HEK293 (cell line): ENCODE measurements at regions not wholly inside any gene's neighbourhood (a gene's known extent, or its start where the extent isn't known, plus 50 kb on each side); places are given as distances from the start of the nearest gene placed in this dataset.

Source experiments
- CTCF ChIA-PET: fragments of 350-600 bp; formaldehyde crosslinking; extraction: SDS; loops from one replicate; lab custom pipeline; 2021; ENCODE audit warnings: antibody characterized with exemption; lab: Yijun Ruan, JAX
- POLR2A ChIA-PET: fragments of 300-600 bp; formaldehyde crosslinking; extraction: SDS; loops from one replicate; lab custom pipeline; 2020; ENCODE audit warnings: antibody characterized with exemption, inconsistent platforms; lab: Yijun Ruan, JAX
- H3K27ac ChIP-seq: fragments of 200-500 bp; sonication (Bioruptor generic); 2 replicates; pipeline ENCODE4 v1.5.1; 2014; ENCODE audit warnings: low read depth, low read length, control low read depth, inconsistent platforms; ENCODE audit errors: extremely low read depth
- H3K36me3 ChIP-seq, 2 experiments: fragments of 200-500 bp in 1 of 2; sonication (Bioruptor generic) in 1 of 2; 1 replicate in 1 of 2; 2 replicates in 1 of 2; pipeline ENCODE4 v1.5.1; 2014 to 2017; ENCODE audit warnings: inconsistent platforms in 2 of 2, low read length in 2 of 2; ENCODE audit not compliant: control insufficient read depth in 2 of 2, insufficient read depth in 1 of 2
- H3K4me1 ChIP-seq: fragments of 200-500 bp; sonication (Bioruptor generic); 2 replicates; pipeline ENCODE4 v1.5.1; 2014; ENCODE audit warnings: mild to moderate bottlenecking, low read length, inconsistent platforms; ENCODE audit not compliant: control insufficient read depth, insufficient read depth
- H3K4me3 ChIP-seq: 2 replicates; pipeline ENCODE4 v1.5.1; 2011; ENCODE audit warnings: low read depth, mild to moderate bottlenecking, control low read depth, low read length, moderate library complexity
- H3K9me3 ChIP-seq: fragments of 200-500 bp; sonication (Bioruptor generic); 2 replicates; pipeline ENCODE4 v1.5.1; 2014; ENCODE audit warnings: low read depth, low read length, inconsistent platforms; ENCODE audit not compliant: control insufficient read depth, insufficient read depth
- CTCF ChIP-seq: fragments of 450-650 bp; formaldehyde crosslinking; IDR thresholded peaks from 2 replicates; pipeline ENCODE4 v1.5.1; 2016; ENCODE audit warnings: missing biosample characterization, missing genetic modification characterization
- FEZF1 ChIP-seq: fragments of 450-650 bp; formaldehyde crosslinking; IDR thresholded peaks from 2 replicates; pipeline ENCODE4 v1.5.1; 2016; ENCODE audit warnings: missing biosample characterization, missing genetic modification characterization
- GFI1B ChIP-seq: fragments of 450-650 bp; formaldehyde crosslinking; IDR thresholded peaks from 2 replicates; pipeline ENCODE4 v1.5.1; 2016; ENCODE audit warnings: missing biosample characterization, missing genetic modification characterization
- SALL2 ChIP-seq: fragments of 450-650 bp; formaldehyde crosslinking; IDR thresholded peaks from 2 replicates; pipeline ENCODE4 v1.5.0; 2017; ENCODE audit warnings: missing biosample characterization, mild to moderate bottlenecking, missing genetic modification characterization, borderline replicate concordance
- TCF7L2 ChIP-seq: IDR thresholded peaks from 2 replicates; pipeline ENCODE4 v1.6.1; 2011; ENCODE audit warnings: low read depth, mild to moderate bottlenecking, inconsistent platforms, low read length, moderate library complexity, borderline replicate concordance
- ZBTB17 ChIP-seq: fragments of 450-650 bp; formaldehyde crosslinking; IDR thresholded peaks from 2 replicates; pipeline ENCODE4 v1.5.1; 2016; ENCODE audit warnings: missing biosample characterization, missing genetic modification characterization
- ZFP37 ChIP-seq: fragments of 450-650 bp; formaldehyde crosslinking; IDR thresholded peaks from 2 replicates; pipeline ENCODE4 v1.5.1; 2016; ENCODE audit warnings: missing biosample characterization, missing genetic modification characterization
- ZNF155 ChIP-seq: fragments of 450-650 bp; formaldehyde crosslinking; IDR thresholded peaks from 2 replicates; pipeline ENCODE4 v1.5.1; 2016; ENCODE audit warnings: missing biosample characterization, missing genetic modification characterization
- ZNF221 ChIP-seq: fragments of 450-650 bp; formaldehyde crosslinking; IDR thresholded peaks from 2 replicates; pipeline ENCODE4 v1.5.1; 2017; ENCODE audit warnings: missing biosample characterization, missing genetic modification characterization, borderline replicate concordance
- ZNF311 ChIP-seq: fragments of 450-650 bp; formaldehyde crosslinking; IDR thresholded peaks from 2 replicates; pipeline ENCODE4 v1.5.1; 2017; ENCODE audit warnings: missing biosample characterization, missing genetic modification characterization, borderline replicate concordance
- ZNF48 ChIP-seq: fragments of 450-650 bp; formaldehyde crosslinking; IDR thresholded peaks from 2 replicates; pipeline ENCODE4 v1.5.1; 2016; ENCODE audit warnings: missing biosample characterization, missing genetic modification characterization
- ZNF558 ChIP-seq: fragments of 450-650 bp; formaldehyde crosslinking; IDR thresholded peaks from 2 replicates; pipeline ENCODE4 v1.5.1; 2016; ENCODE audit warnings: missing biosample characterization, missing genetic modification characterization
- ZNF747 ChIP-seq: fragments of 450-650 bp; formaldehyde crosslinking; IDR thresholded peaks from 2 replicates; pipeline ENCODE4 v1.5.1; 2016; ENCODE audit warnings: missing biosample characterization, missing genetic modification characterization
- ZNF837 ChIP-seq: fragments of 450-650 bp; formaldehyde crosslinking; IDR thresholded peaks from 2 replicates; pipeline ENCODE4 v1.5.1; 2016; ENCODE audit warnings: missing biosample characterization, missing genetic modification characterization
- ZSCAN4 ChIP-seq: fragments of 450-650 bp; formaldehyde crosslinking; IDR thresholded peaks from 2 replicates; pipeline ENCODE4 v1.5.1; 2017; ENCODE audit warnings: missing biosample characterization, missing genetic modification characterization
- TF ChIP-seq, protein P1 (sequence below): fragments of 450-650 bp; formaldehyde crosslinking; IDR thresholded peaks from 2 replicates; pipeline ENCODE4 v1.5.1; 2017; ENCODE audit warnings: missing biosample characterization, missing genetic modification characterization
- TF ChIP-seq, protein P2 (sequence below): fragments of 450-650 bp; formaldehyde crosslinking; IDR thresholded peaks from 2 replicates; pipeline ENCODE4 v1.5.1; 2016; ENCODE audit warnings: missing biosample characterization, missing genetic modification characterization, borderline replicate concordance
- TF ChIP-seq, protein P3 (sequence below): fragments of 450-650 bp; formaldehyde crosslinking; IDR thresholded peaks from 2 replicates; pipeline ENCODE4 v1.5.1; 2016; ENCODE audit warnings: missing biosample characterization, missing genetic modification characterization, borderline replicate concordance
- TF ChIP-seq, protein P4 (sequence below): fragments of 450-650 bp; formaldehyde crosslinking; IDR thresholded peaks from 2 replicates; pipeline ENCODE4 v1.5.1; 2016; ENCODE audit warnings: missing biosample characterization, missing genetic modification characterization
- TF ChIP-seq, protein P5 (sequence below): fragments of 450-650 bp; formaldehyde crosslinking; IDR thresholded peaks from 2 replicates; pipeline ENCODE4 v1.5.1; 2016; ENCODE audit warnings: missing biosample characterization, missing genetic modification characterization

- TF ChIP-seq ZNF837 (tag by site-specific recombination) (no peak), ZNF48 (tag by site-specific recombination) (no peak)
Observed at GRCh38 chr11:86186386-86186785, 58.2 kb upstream of the EED start (continued).

- Histone ChIP-seq H3K4me3 (no peak overlapping the region), H3K27ac (no peak overlapping the region), H3K9me3 (no peaks in the 10 kb centered on the region), H3K4me1 (no peaks in the 10 kb centered on the region), H3K36me3 (no peaks in the 10 kb centered on the region)
- POLR2A ChIA-PET, result no interaction called here
- TF ChIP-seq ZFP37 (tag by site-specific recombination) (no peak), GFI1B (tag by site-specific recombination) (no peak), ZBTB17 (tag by site-specific recombination) (no peak), ZNF558 (tag by site-specific recombination) (no peak), SALL2 (tag by site-specific recombination) (no peak), ZNF221 (no peak), ZNF747 (tag by site-specific recombination) (no peak), ZNF155 (tag by site-specific recombination) (no peak), TCF7L2 (no peak), FEZF1 (tag by site-specific recombination) (no peak), ZNF311 (tag by site-specific recombination) (no peak), ZSCAN4 (tag by site-specific recombination) (no peak), CTCF (no peak)
- TF ChIP-seq, protein P1, sequence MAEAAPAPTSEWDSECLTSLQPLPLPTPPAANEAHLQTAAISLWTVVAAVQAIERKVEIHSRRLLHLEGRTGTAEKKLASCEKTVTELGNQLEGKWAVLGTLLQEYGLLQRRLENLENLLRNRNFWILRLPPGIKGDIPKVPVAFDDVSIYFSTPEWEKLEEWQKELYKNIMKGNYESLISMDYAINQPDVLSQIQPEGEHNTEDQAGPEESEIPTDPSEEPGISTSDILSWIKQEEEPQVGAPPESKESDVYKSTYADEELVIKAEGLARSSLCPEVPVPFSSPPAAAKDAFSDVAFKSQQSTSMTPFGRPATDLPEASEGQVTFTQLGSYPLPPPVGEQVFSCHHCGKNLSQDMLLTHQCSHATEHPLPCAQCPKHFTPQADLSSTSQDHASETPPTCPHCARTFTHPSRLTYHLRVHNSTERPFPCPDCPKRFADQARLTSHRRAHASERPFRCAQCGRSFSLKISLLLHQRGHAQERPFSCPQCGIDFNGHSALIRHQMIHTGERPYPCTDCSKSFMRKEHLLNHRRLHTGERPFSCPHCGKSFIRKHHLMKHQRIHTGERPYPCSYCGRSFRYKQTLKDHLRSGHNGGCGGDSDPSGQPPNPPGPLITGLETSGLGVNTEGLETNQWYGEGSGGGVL (tag by site-specific recombination), result no peak
- TF ChIP-seq, protein P2, sequence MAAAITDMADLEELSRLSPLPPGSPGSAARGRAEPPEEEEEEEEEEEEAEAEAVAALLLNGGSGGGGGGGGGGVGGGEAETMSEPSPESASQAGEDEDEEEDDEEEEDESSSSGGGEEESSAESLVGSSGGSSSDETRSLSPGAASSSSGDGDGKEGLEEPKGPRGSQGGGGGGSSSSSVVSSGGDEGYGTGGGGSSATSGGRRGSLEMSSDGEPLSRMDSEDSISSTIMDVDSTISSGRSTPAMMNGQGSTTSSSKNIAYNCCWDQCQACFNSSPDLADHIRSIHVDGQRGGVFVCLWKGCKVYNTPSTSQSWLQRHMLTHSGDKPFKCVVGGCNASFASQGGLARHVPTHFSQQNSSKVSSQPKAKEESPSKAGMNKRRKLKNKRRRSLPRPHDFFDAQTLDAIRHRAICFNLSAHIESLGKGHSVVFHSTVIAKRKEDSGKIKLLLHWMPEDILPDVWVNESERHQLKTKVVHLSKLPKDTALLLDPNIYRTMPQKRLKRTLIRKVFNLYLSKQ (tag by site-specific recombination), result no peak
- TF ChIP-seq, protein P3, sequence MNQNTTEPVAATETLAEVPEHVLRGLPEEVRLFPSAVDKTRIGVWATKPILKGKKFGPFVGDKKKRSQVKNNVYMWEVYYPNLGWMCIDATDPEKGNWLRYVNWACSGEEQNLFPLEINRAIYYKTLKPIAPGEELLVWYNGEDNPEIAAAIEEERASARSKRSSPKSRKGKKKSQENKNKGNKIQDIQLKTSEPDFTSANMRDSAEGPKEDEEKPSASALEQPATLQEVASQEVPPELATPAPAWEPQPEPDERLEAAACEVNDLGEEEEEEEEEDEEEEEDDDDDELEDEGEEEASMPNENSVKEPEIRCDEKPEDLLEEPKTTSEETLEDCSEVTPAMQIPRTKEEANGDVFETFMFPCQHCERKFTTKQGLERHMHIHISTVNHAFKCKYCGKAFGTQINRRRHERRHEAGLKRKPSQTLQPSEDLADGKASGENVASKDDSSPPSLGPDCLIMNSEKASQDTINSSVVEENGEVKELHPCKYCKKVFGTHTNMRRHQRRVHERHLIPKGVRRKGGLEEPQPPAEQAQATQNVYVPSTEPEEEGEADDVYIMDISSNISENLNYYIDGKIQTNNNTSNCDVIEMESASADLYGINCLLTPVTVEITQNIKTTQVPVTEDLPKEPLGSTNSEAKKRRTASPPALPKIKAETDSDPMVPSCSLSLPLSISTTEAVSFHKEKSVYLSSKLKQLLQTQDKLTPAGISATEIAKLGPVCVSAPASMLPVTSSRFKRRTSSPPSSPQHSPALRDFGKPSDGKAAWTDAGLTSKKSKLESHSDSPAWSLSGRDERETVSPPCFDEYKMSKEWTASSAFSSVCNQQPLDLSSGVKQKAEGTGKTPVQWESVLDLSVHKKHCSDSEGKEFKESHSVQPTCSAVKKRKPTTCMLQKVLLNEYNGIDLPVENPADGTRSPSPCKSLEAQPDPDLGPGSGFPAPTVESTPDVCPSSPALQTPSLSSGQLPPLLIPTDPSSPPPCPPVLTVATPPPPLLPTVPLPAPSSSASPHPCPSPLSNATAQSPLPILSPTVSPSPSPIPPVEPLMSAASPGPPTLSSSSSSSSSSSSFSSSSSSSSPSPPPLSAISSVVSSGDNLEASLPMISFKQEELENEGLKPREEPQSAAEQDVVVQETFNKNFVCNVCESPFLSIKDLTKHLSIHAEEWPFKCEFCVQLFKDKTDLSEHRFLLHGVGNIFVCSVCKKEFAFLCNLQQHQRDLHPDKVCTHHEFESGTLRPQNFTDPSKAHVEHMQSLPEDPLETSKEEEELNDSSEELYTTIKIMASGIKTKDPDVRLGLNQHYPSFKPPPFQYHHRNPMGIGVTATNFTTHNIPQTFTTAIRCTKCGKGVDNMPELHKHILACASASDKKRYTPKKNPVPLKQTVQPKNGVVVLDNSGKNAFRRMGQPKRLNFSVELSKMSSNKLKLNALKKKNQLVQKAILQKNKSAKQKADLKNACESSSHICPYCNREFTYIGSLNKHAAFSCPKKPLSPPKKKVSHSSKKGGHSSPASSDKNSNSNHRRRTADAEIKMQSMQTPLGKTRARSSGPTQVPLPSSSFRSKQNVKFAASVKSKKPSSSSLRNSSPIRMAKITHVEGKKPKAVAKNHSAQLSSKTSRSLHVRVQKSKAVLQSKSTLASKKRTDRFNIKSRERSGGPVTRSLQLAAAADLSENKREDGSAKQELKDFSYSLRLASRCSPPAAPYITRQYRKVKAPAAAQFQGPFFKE (tag by site-specific recombination), result no peak
- TF ChIP-seq, protein P4, sequence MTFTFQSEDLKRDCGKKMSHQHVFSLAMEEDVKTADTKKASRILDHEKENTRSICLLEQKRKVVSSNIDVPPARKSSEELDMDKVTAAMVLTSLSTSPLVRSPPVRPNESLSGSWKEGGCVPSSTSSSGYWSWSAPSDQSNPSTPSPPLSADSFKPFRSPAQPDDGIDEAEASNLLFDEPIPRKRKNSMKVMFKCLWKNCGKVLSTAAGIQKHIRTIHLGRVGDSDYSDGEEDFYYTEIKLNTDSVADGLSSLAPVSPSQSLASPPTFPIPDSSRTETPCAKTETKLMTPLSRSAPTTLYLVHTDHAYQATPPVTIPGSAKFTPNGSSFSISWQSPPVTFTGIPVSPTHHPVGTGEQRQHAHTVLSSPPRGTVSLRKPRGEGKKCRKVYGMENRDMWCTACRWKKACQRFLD (tag by site-specific recombination), result no peak
- TF ChIP-seq, protein P5, sequence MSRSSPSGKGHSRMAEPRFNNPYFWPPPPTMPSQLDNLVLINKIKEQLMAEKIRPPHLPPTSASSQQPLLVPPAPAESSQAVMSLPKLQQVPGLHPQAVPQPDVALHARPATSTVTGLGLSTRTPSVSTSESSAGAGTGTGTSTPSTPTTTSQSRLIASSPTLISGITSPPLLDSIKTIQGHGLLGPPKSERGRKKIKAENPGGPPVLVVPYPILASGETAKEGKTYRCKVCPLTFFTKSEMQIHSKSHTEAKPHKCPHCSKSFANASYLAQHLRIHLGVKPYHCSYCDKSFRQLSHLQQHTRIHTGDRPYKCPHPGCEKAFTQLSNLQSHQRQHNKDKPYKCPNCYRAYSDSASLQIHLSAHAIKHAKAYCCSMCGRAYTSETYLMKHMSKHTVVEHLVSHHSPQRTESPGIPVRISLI (tag by site-specific recombination), result no peak
- CTCF ChIA-PET, result interaction anchor here (0.5 kb wide), 1 partner anchor 44 kb away, joined by 5 read pairs; no protein-coding TSS in a partner anchor
Observed at GRCh38 chr11:86185381-86185750, 59.2 kb upstream of the EED start.
